HEK293 (cell line): ENCODE measurements at regions not wholly inside any gene's neighbourhood (a gene's known extent, or its start where the extent isn't known, plus 50 kb on each side); places are given as distances from the start of the nearest gene placed in this dataset.

Experiments
- CTCF ChIA-PET: fragments of 350-600 bp; formaldehyde crosslinking; extraction: SDS; loops from one replicate; lab custom pipeline; 2021; ENCODE audit warnings: antibody characterized with exemption; lab: Yijun Ruan, JAX
- POLR2A ChIA-PET: fragments of 300-600 bp; formaldehyde crosslinking; extraction: SDS; loops from one replicate; lab custom pipeline; 2020; ENCODE audit warnings: antibody characterized with exemption, inconsistent platforms; lab: Yijun Ruan, JAX
- H3K27ac ChIP-seq: fragments of 200-500 bp; sonication (Bioruptor generic); 2 replicates; pipeline ENCODE4 v1.5.1; 2014; ENCODE audit warnings: low read depth, low read length, control low read depth, inconsistent platforms; ENCODE audit errors: extremely low read depth
- H3K36me3 ChIP-seq, 2 experiments: fragments of 200-500 bp in 1 of 2; sonication (Bioruptor generic) in 1 of 2; 1 replicate in 1 of 2; 2 replicates in 1 of 2; pipeline ENCODE4 v1.5.1; 2014 to 2017; ENCODE audit warnings: inconsistent platforms in 2 of 2, low read length in 2 of 2; ENCODE audit not compliant: control insufficient read depth in 2 of 2, insufficient read depth in 1 of 2
- H3K4me1 ChIP-seq: fragments of 200-500 bp; sonication (Bioruptor generic); 2 replicates; pipeline ENCODE4 v1.5.1; 2014; ENCODE audit warnings: mild to moderate bottlenecking, low read length, inconsistent platforms; ENCODE audit not compliant: control insufficient read depth, insufficient read depth
- H3K4me3 ChIP-seq: 2 replicates; pipeline ENCODE4 v1.5.1; 2011; ENCODE audit warnings: low read depth, mild to moderate bottlenecking, control low read depth, low read length, moderate library complexity
- H3K9me3 ChIP-seq: fragments of 200-500 bp; sonication (Bioruptor generic); 2 replicates; pipeline ENCODE4 v1.5.1; 2014; ENCODE audit warnings: low read depth, low read length, inconsistent platforms; ENCODE audit not compliant: control insufficient read depth, insufficient read depth
- ELK4 ChIP-seq: IDR thresholded peaks from 2 replicates; pipeline ENCODE4 v1.6.1; 2011; ENCODE audit warnings: mild to moderate bottlenecking, low read depth, low read length, borderline replicate concordance
- HOXA7 ChIP-seq: sonication (generic); formaldehyde crosslinking; IDR thresholded peaks from 2 replicates; pipeline ENCODE4 v1.8.1; 2022; ENCODE audit warnings: missing genetic modification reagents, borderline replicate concordance
- KLF7 ChIP-seq: fragments of 450-650 bp; formaldehyde crosslinking; IDR thresholded peaks from 2 replicates; pipeline ENCODE4 v1.5.1; 2016; ENCODE audit warnings: missing biosample characterization, missing genetic modification characterization, borderline replicate concordance
- RBAK ChIP-seq: fragments of 450-650 bp; formaldehyde crosslinking; IDR thresholded peaks from 2 replicates; pipeline ENCODE4 v1.5.1; 2016; ENCODE audit warnings: missing biosample characterization, missing genetic modification characterization
- ZBTB11 ChIP-seq: fragments of 450-650 bp; formaldehyde crosslinking; conservative IDR thresholded peaks from 2 replicates; pipeline ENCODE4 v1.5.1; 2016; ENCODE audit warnings: low read depth, missing biosample characterization, missing genetic modification characterization
- ZBTB8A ChIP-seq: fragments of 450-650 bp; formaldehyde crosslinking; IDR thresholded peaks from 2 replicates; pipeline ENCODE4 v1.5.1; 2016; ENCODE audit warnings: missing biosample characterization, missing genetic modification characterization
- ZNF114 ChIP-seq: fragments of 450-650 bp; formaldehyde crosslinking; IDR thresholded peaks from 2 replicates; pipeline ENCODE4 v1.5.0; 2017; ENCODE audit warnings: missing biosample characterization, missing genetic modification characterization
- ZNF133 ChIP-seq: fragments of 450-650 bp; formaldehyde crosslinking; IDR thresholded peaks from 2 replicates; pipeline ENCODE4 v1.5.1; 2016; ENCODE audit warnings: missing biosample characterization, missing genetic modification characterization
- ZNF146 ChIP-seq: fragments of 450-650 bp; formaldehyde crosslinking; IDR thresholded peaks from 2 replicates; pipeline ENCODE4 v1.5.1; 2016; ENCODE audit warnings: missing biosample characterization, missing genetic modification characterization
- ZNF16 ChIP-seq: fragments of 450-650 bp; formaldehyde crosslinking; IDR thresholded peaks from 2 replicates; pipeline ENCODE4 v1.5.1; 2016; ENCODE audit warnings: low read depth, missing biosample characterization, missing genetic modification characterization
- ZNF174 ChIP-seq: fragments of 450-650 bp; formaldehyde crosslinking; IDR thresholded peaks from 2 replicates; pipeline ENCODE4 v1.5.0; 2017; ENCODE audit warnings: missing biosample characterization, mild to moderate bottlenecking, missing genetic modification characterization
- ZNF2 ChIP-seq: fragments of 450-650 bp; formaldehyde crosslinking; IDR thresholded peaks from 2 replicates; pipeline ENCODE4 v1.5.1; 2016; ENCODE audit warnings: missing biosample characterization, missing genetic modification characterization
- ZNF223 ChIP-seq: fragments of 450-650 bp; formaldehyde crosslinking; IDR thresholded peaks from 2 replicates; pipeline ENCODE4 v1.5.1; 2016; ENCODE audit warnings: missing biosample characterization, missing genetic modification characterization
- ZNF324 ChIP-seq: fragments of 450-650 bp; formaldehyde crosslinking; IDR thresholded peaks from 2 replicates; pipeline ENCODE4 v1.5.1; 2016; ENCODE audit warnings: missing biosample characterization, missing genetic modification characterization
- ZNF48 ChIP-seq: fragments of 450-650 bp; formaldehyde crosslinking; IDR thresholded peaks from 2 replicates; pipeline ENCODE4 v1.5.1; 2016; ENCODE audit warnings: missing biosample characterization, missing genetic modification characterization
- ZNF560 ChIP-seq: fragments of 450-650 bp; formaldehyde crosslinking; IDR thresholded peaks from 2 replicates; pipeline ENCODE4 v1.5.1; 2017; ENCODE audit warnings: missing biosample characterization, missing genetic modification characterization, borderline replicate concordance
- ZNF600 ChIP-seq: fragments of 450-650 bp; formaldehyde crosslinking; IDR thresholded peaks from 2 replicates; pipeline ENCODE4 v1.5.1; 2016; ENCODE audit warnings: missing biosample characterization, missing genetic modification characterization
- ZNF610 ChIP-seq: fragments of 450-650 bp; formaldehyde crosslinking; IDR thresholded peaks from 2 replicates; pipeline ENCODE4 v1.5.1; 2016; ENCODE audit warnings: missing biosample characterization, missing genetic modification characterization, borderline replicate concordance
- ZNF626 ChIP-seq: fragments of 450-650 bp; sonication (Bioruptor Pico); formaldehyde crosslinking; IDR thresholded peaks from 2 replicates; pipeline ENCODE4 v1.5.1; 2018; ENCODE audit warnings: missing biosample characterization, missing genetic modification characterization, inconsistent platforms
- ZNF747 ChIP-seq: fragments of 450-650 bp; formaldehyde crosslinking; IDR thresholded peaks from 2 replicates; pipeline ENCODE4 v1.5.1; 2016; ENCODE audit warnings: missing biosample characterization, missing genetic modification characterization
- ZNF776 ChIP-seq: fragments of 450-650 bp; formaldehyde crosslinking; IDR thresholded peaks from 2 replicates; pipeline ENCODE4 v1.5.0; 2017; ENCODE audit warnings: missing biosample characterization, missing genetic modification characterization, borderline replicate concordance
- ZNF791 ChIP-seq: fragments of 450-650 bp; formaldehyde crosslinking; IDR thresholded peaks from 2 replicates; pipeline ENCODE4 v1.5.1; 2016; ENCODE audit warnings: missing biosample characterization, missing genetic modification characterization
- ZNF830 ChIP-seq: fragments of 450-650 bp; IDR thresholded peaks from 2 replicates; pipeline ENCODE4 v1.5.0; 2018; ENCODE audit warnings: missing biosample characterization, missing genetic modification characterization, low read depth, mild to moderate bottlenecking, moderate library complexity
- TF ChIP-seq, protein P1 (sequence below): fragments of 450-650 bp; formaldehyde crosslinking; IDR thresholded peaks from 2 replicates; pipeline ENCODE4 v1.5.1; 2016; ENCODE audit warnings: missing biosample characterization, missing genetic modification characterization, low read depth
- TF ChIP-seq, protein P2 (sequence below): fragments of 450-650 bp; formaldehyde crosslinking; IDR thresholded peaks from 2 replicates; pipeline ENCODE4 v1.5.1; 2016; ENCODE audit warnings: missing biosample characterization, missing genetic modification characterization
- TF ChIP-seq, protein P3 (sequence below): fragments of 450-650 bp; formaldehyde crosslinking; IDR thresholded peaks from 2 replicates; pipeline ENCODE4 v1.5.1; 2016; ENCODE audit warnings: missing biosample characterization, missing genetic modification characterization

GRCh38 chr10:3655528-3655927 lies 129.5 kb downstream of the KLF6 start:
- no peak for TF ChIP-seq ZNF16
- TF ChIP-seq ZNF776 (tag by site-specific recombination) = no peak
- no peak for TF ChIP-seq ZNF747
- TF ChIP-seq ELK4 = no peak
- no peak for TF ChIP-seq ZNF600
- no peak for TF ChIP-seq ZNF610 (tag by site-specific recombination)
- TF ChIP-seq KLF7 (tag by site-specific recombination) = no peak
- TF ChIP-seq ZNF791 (tag by site-specific recombination) = no peak
- TF ChIP-seq ZNF48 (tag by site-specific recombination) = no peak
- TF ChIP-seq ZNF626 = no peak
- no peak for TF ChIP-seq ZNF174 (tag by site-specific recombination)
- no peak for TF ChIP-seq ZBTB8A
- ChIA-PET CTCF (no interaction called here), POLR2A (no interaction called here)
- Histone ChIP-seq H3K9me3 (no peaks in the 10 kb centered on the region), H3K4me1 (no peaks in the 10 kb centered on the region), H3K36me3 (no peaks in the 10 kb centered on the region), H3K4me3 (no peak overlapping the region), H3K27ac (no peak overlapping the region)

DNA sequence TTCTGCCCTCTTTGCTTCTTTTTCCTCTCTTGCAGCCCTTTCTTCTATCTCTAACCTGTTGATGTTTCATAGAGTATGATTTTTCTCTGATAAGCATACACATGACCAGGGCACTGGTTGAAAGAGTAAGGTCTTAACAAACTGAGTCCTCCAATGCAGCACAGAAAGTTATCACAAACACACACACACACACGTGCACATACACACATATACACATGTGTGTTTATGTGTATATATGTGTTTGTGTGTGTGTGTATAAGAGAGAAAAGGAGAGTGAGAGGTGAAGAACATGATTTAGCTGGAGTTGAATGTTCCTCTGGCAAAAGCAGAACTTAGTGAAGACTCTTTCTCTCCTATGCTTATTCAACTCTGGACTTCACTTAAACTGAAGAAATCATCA lies 130.0 kb downstream of the KLF6 start:
- Histone ChIP-seq H3K4me1 (no peaks in the 10 kb centered on the region), H3K4me3 (no peak overlapping the region), H3K9me3 (no peaks in the 10 kb centered on the region), H3K27ac (no peak overlapping the region), H3K36me3 (no peaks in the 10 kb centered on the region)
- POLR2A ChIA-PET = no interaction called here
- TF ChIP-seq ZNF2 (tag by site-specific recombination) (no peak), HOXA7 (CRISPR knock-in tag) (no peak), RBAK (tag by site-specific recombination) (no peak), ZNF830 (tag by site-specific recombination) (no peak), ZNF324 (tag by site-specific recombination) (no peak), ZNF114 (tag by site-specific recombination) (no peak), ZNF146 (tag by site-specific recombination) (no peak)
- CTCF ChIA-PET = no interaction called here

GRCh38 chr10:3654496-3654895 lies 130.5 kb downstream of the KLF6 start:
- no peaks in the 10 kb centered on the region for H3K4me1 ChIP-seq
- no peaks in the 10 kb centered on the region for H3K36me3 ChIP-seq
- no peaks in the 10 kb centered on the region for H3K9me3 ChIP-seq
- POLR2A ChIA-PET = no interaction called here
- CTCF ChIA-PET = no interaction called here
- no peak overlapping the region for H3K27ac ChIP-seq
- H3K4me3 ChIP-seq = no peak overlapping the region
- no peak for TF ChIP-seq ZBTB11 (tag by site-specific recombination)
- TF ChIP-seq, protein P1, sequence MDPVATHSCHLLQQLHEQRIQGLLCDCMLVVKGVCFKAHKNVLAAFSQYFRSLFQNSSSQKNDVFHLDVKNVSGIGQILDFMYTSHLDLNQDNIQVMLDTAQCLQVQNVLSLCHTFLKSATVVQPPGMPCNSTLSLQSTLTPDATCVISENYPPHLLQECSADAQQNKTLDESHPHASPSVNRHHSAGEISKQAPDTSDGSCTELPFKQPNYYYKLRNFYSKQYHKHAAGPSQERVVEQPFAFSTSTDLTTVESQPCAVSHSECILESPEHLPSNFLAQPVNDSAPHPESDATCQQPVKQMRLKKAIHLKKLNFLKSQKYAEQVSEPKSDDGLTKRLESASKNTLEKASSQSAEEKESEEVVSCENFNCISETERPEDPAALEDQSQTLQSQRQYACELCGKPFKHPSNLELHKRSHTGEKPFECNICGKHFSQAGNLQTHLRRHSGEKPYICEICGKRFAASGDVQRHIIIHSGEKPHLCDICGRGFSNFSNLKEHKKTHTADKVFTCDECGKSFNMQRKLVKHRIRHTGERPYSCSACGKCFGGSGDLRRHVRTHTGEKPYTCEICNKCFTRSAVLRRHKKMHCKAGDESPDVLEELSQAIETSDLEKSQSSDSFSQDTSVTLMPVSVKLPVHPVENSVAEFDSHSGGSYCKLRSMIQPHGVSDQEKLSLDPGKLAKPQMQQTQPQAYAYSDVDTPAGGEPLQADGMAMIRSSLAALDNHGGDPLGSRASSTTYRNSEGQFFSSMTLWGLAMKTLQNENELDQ = no peak
- TF ChIP-seq, protein P2, sequence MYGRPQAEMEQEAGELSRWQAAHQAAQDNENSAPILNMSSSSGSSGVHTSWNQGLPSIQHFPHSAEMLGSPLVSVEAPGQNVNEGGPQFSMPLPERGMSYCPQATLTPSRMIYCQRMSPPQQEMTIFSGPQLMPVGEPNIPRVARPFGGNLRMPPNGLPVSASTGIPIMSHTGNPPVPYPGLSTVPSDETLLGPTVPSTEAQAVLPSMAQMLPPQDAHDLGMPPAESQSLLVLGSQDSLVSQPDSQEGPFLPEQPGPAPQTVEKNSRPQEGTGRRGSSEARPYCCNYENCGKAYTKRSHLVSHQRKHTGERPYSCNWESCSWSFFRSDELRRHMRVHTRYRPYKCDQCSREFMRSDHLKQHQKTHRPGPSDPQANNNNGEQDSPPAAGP (tag by site-specific recombination) = no peak
- TF ChIP-seq ZNF223 (tag by site-specific recombination) = no peak
- no peak for TF ChIP-seq ZNF560 (tag by site-specific recombination)
- no peak for TF ChIP-seq ZNF133 (tag by site-specific recombination)
- TF ChIP-seq, protein P3, sequence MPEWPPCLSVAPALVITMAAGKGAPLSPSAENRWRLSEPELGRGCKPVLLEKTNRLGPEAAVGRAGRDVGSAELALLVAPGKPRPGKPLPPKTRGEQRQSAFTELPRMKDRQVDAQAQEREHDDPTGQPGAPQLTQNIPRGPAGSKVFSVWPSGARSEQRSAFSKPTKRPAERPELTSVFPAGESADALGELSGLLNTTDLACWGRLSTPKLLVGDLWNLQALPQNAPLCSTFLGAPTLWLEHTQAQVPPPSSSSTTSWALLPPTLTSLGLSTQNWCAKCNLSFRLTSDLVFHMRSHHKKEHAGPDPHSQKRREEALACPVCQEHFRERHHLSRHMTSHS = no peak
- TF ChIP-seq ZNF16 = no peak
